Natural killer cell (primary cell): ENCODE measurements at regions not wholly inside any gene's neighbourhood (a gene's known extent, or its start where the extent isn't known, plus 50 kb on each side); places are given as distances from the start of the nearest gene placed in this dataset.
"Not testable (repeated sequence)": the region's sequence is repeated elsewhere in the genome, so short reads cannot be mapped to it uniquely, and the experiment has no call there.

Source experiments
- ATAC-seq, 3 donors: fragments of 150-1000 bp in 2 of 3; fragments of 200-7000 bp in 1 of 3; cut with Tn5 transposase; 1 replicate in 1 of 3; 2 replicates in 2 of 3; pipeline ENCODE4 v1.10.0; 2021; ENCODE audit warnings: mild to moderate bottlenecking in 2 of 3, moderate library complexity in 2 of 3
- DNase-seq, 2 donors: peaks; one replicate each; pipeline versions ENCODE4 v3.0.0 to v3.0.0-alpha.2; 2013 to 2021; ENCODE audit warnings: mixed read lengths in 1 of 2
- H3K27ac ChIP-seq: one replicate; pipeline ENCODE4 v1.5.1; 2013; ENCODE audit warnings: mild to moderate bottlenecking, low read length
- H3K27me3 ChIP-seq: one replicate; pipeline ENCODE4 v1.6.1; 2013; ENCODE audit warnings: low read length; ENCODE audit not compliant: control insufficient read depth, insufficient read depth
- H3K36me3 ChIP-seq: one replicate; pipeline ENCODE4 v1.6.1; 2013; ENCODE audit warnings: low read length; ENCODE audit not compliant: control insufficient read depth, insufficient read depth
- H3K4me1 ChIP-seq: one replicate; pipeline ENCODE4 v1.6.1; 2013; ENCODE audit warnings: low read length; ENCODE audit not compliant: control insufficient read depth, insufficient read depth
- H3K4me3 ChIP-seq: one replicate; pipeline ENCODE4 v1.5.1; 2013; ENCODE audit warnings: low read length
- H3K9me3 ChIP-seq: one replicate; pipeline ENCODE4 v1.6.1; 2013; ENCODE audit warnings: low read length; ENCODE audit not compliant: control insufficient read depth, insufficient read depth
- H3K27ac Mint-ChIP-seq, 2 donors: one replicate each; pipeline ENCODE4 v1.8.0; 2022; ENCODE audit warnings: mild to moderate bottlenecking in 2 of 2, mixed read lengths in 2 of 2, moderate library complexity in 1 of 2
- H3K27me3 Mint-ChIP-seq, 2 donors: one replicate each; pipeline ENCODE4 v1.8.0; 2022; ENCODE audit warnings: low read depth in 2 of 2, mixed read lengths in 2 of 2
- H3K36me3 Mint-ChIP-seq: one replicate; pipeline ENCODE4 v1.8.0; 2022; ENCODE audit warnings: mixed read lengths
- H3K4me1 Mint-ChIP-seq, 2 donors: one replicate each; pipeline ENCODE4 v1.8.0; 2022; ENCODE audit warnings: mixed read lengths in 2 of 2
- H3K4me3 Mint-ChIP-seq: one replicate; pipeline ENCODE4 v1.8.0; 2022; ENCODE audit warnings: mild to moderate bottlenecking, moderate library complexity, mixed read lengths
- H3K9me3 Mint-ChIP-seq, 2 donors: one replicate each; pipeline ENCODE4 v1.8.0; 2022; ENCODE audit warnings: mixed read lengths in 2 of 2
- CTCF ChIP-seq: fragments of 200-600 bp; IDR thresholded peaks from one replicate; pipeline ENCODE4 v1.8.0; 2022; ENCODE audit warnings: antibody characterized with exemption
- WGBS: methylation state at CpG from one replicate; pipeline ENCODE4 v1.1.7; 2013; ENCODE audit warnings: missing lambda C conversion rate; ENCODE audit not compliant: insufficient coverage; 5-methylcytosine and 5-hydroxymethylcytosine counted together
- intact Hi-C: fragments of 100-400 bp; cut with micrococcal nuclease; formaldehyde crosslinking; loops from one replicate; pipeline ENCODE4 v1.14.2; 2022

GRCh38 chr1:104266612-104267011 is 516.9 kb downstream of the AMY1C start:
- WGBS = 62% methylated on average over 1 of the region's 1 CpG
- H3K9me3 Mint-ChIP-seq = peaks cover 10 to 11% of the 10 kb centered on the region in 2 donors

GRCh38 chr1:104288322-104288721 is 538.6 kb downstream of the AMY1C start:
- intact Hi-C loops, H3K4me1 ChIP-seq, H3K27ac Mint-ChIP-seq, H3K9me3 ChIP-seq, H3K27me3 Mint-ChIP-seq, H3K36me3 Mint-ChIP-seq, H3K4me3 ChIP-seq, H3K36me3 ChIP-seq, ATAC-seq, H3K4me1 Mint-ChIP-seq, DNase-seq, H3K4me3 Mint-ChIP-seq, H3K27ac ChIP-seq, H3K27me3 ChIP-seq: not testable (repeated sequence)
- 96% methylated on average over 4 of the region's 4 CpGs for WGBS
- H3K9me3 Mint-ChIP-seq = peaks cover 16 to 19% of the 10 kb centered on the region in 2 donors

More at GRCh38 chr1:104266612-104267011, 516.9 kb downstream of the AMY1C start:
- Mint-ChIP-seq H3K4me1 (no peaks in the 10 kb centered on the region), H3K27me3 (no peaks in the 10 kb centered on the region), H3K4me3 (no peak overlapping the region), H3K36me3 (no peaks in the 10 kb centered on the region), H3K27ac (no peak overlapping the region)
- intact Hi-C loops = no loop called here
- no peak overlapping the region for H3K27ac ChIP-seq
- H3K27me3 ChIP-seq = no peaks in the 10 kb centered on the region
- H3K4me1 ChIP-seq = no peaks in the 10 kb centered on the region
- no peak for DNase-seq
- no peak for TF ChIP-seq CTCF
- H3K4me3 ChIP-seq = no peak overlapping the region
- H3K36me3 ChIP-seq = no peaks in the 10 kb centered on the region
- no peaks in the 10 kb centered on the region for H3K9me3 ChIP-seq
- no peak for ATAC-seq

- DNase-seq (no peak), ATAC-seq (no peak)
- intact Hi-C loops = no loop called here
- Mint-ChIP-seq H3K27me3 (no peaks in the 10 kb centered on the region), H3K4me3 (no peak overlapping the region), H3K36me3 (peaks cover 5% of the 10 kb centered on the region), H3K27ac (no peak overlapping the region), H3K9me3 (peaks cover 19 to 23% of the 10 kb centered on the region in 2 donors), H3K4me1 (no peaks in the 10 kb centered on the region)
- H3K36me3 ChIP-seq = no peaks in the 10 kb centered on the region
- H3K4me1 ChIP-seq = no peaks in the 10 kb centered on the region
- TF ChIP-seq CTCF = no peak
- H3K9me3 ChIP-seq = peaks cover under 1% of the 10 kb centered on the region
- no peaks in the 10 kb centered on the region for H3K27me3 ChIP-seq
- 50% methylated on average over 1 of the region's 1 CpG for WGBS
- H3K4me3 ChIP-seq = no peak overlapping the region
- H3K27ac ChIP-seq = no peak overlapping the region
These were observed 541.5 kb downstream of the AMY1C start for GRCh38 chr1:104291156-104291555.

- Histone ChIP-seq H3K27me3 (no peaks in the 10 kb centered on the region), H3K27ac (no peak overlapping the region), H3K4me3 (no peak overlapping the region), H3K4me1 (no peaks in the 10 kb centered on the region), H3K36me3 (no peaks in the 10 kb centered on the region), H3K9me3 (no peaks in the 10 kb centered on the region)
- DNase-seq (no peak), ATAC-seq (no peak)
- H3K27me3 Mint-ChIP-seq = no peaks in the 10 kb centered on the region
- 0% methylated on average over 1 of the region's 3 CpGs for WGBS
- H3K27ac Mint-ChIP-seq = no peak overlapping the region
- intact Hi-C loops = no loop called here
- H3K4me3 Mint-ChIP-seq = no peak overlapping the region
- TF ChIP-seq CTCF = no peak
- no peaks in the 10 kb centered on the region for H3K4me1 Mint-ChIP-seq
- peaks cover 17 to 20% of the 10 kb centered on the region in 2 donors for H3K9me3 Mint-ChIP-seq
- H3K36me3 Mint-ChIP-seq = no peaks in the 10 kb centered on the region
These were observed 544.6 kb downstream of the AMY1C start for GRCh38 chr1:104294259-104294658.
